ENCODE measurements at regions not wholly inside any gene's neighbourhood (a gene's known extent, or its start where the extent isn't known, plus 50 kb on each side); places are given as distances from the start of the nearest gene placed in this dataset.

- TF ChIP-seq POLR2AphosphoS5 (IDR thresholded peaks at IDR 0.05; ENCODE audit: borderline replicate concordance, low read depth, low read length) (no peak), EZH2 (IDR thresholded peaks at IDR 0.05) (no peak), FOXP2 (optimal IDR thresholded peaks at IDR 0.05; ENCODE audit: control extremely low read depth, extremely low read length, insufficient read depth) (no peak)
Observed at GRCh38 chr2:71846669-71847291, 300.9 kb downstream of the CYP26B1 start.
